ENCODE measurements at regions not wholly inside any gene's neighbourhood (a gene's known extent, or its start where the extent isn't known, plus 50 kb on each side); places are given as distances from the start of the nearest gene placed in this dataset.

- no peak for DNase-seq (ENCODE audit: insufficient read length, low spot score)
- TF ChIP-seq POLR2AphosphoS5 (IDR thresholded peaks at IDR 0.05; ENCODE audit: low read depth, low read length) (no peak), PAX5 (IDR thresholded peaks at IDR 0.05; ENCODE audit: insufficient read depth, low read length, severe bottlenecking) (no peak), POLR2A (IDR thresholded peaks at IDR 0.05; ENCODE audit: low read depth, low read length) (no peak), TAF1 (IDR thresholded peaks at IDR 0.05; ENCODE audit: low read depth, low read length) (no peak), SPI1 (IDR thresholded peaks at IDR 0.05; ENCODE audit: low read depth, low read length) (no peak), POU2F2 (IDR thresholded peaks at IDR 0.05; ENCODE audit: low read depth, low read length) (no peak)
- FAIRE-seq: no peak
These were observed 463.8 kb downstream of the BMP2 start for GRCh38 chr20:7231303-7231702.

GRCh38 chr20:7232796-7233195 is 465.3 kb downstream of the BMP2 start:
- no peak for FAIRE-seq
- no peak for DNase-seq (ENCODE audit: insufficient read length, low spot score)

GRCh38 chr20:7237251-7237650 is 469.8 kb downstream of the BMP2 start:
- no peak for TF ChIP-seq SPI1 (IDR thresholded peaks at IDR 0.05; ENCODE audit: low read depth, low read length)
- FAIRE-seq (no peak), DNase-seq (ENCODE audit: insufficient read length, low spot score) (no peak)

More at GRCh38 chr20:7232796-7233195, 465.3 kb downstream of the BMP2 start:
- TF ChIP-seq PAX5 (IDR thresholded peaks at IDR 0.05; ENCODE audit: insufficient read depth, low read length, severe bottlenecking) (no peak), TAF1 (IDR thresholded peaks at IDR 0.05; ENCODE audit: low read depth, low read length) (no peak), POLR2AphosphoS5 (IDR thresholded peaks at IDR 0.05; ENCODE audit: low read depth, low read length) (no peak), POU2F2 (IDR thresholded peaks at IDR 0.05; ENCODE audit: low read depth, low read length) (no peak), POLR2A (IDR thresholded peaks at IDR 0.05; ENCODE audit: low read depth, low read length) (no peak), SPI1 (IDR thresholded peaks at IDR 0.05; ENCODE audit: low read depth, low read length) (no peak)

- FAIRE-seq (no peak), DNase-seq (ENCODE audit: insufficient read length, low spot score) (no peak)
- TF ChIP-seq POU2F2 (IDR thresholded peaks at IDR 0.05; ENCODE audit: low read depth, low read length): no peak
- TF ChIP-seq TAF1 (IDR thresholded peaks at IDR 0.05; ENCODE audit: low read depth, low read length): no peak
- no peak for TF ChIP-seq SPI1 (IDR thresholded peaks at IDR 0.05; ENCODE audit: low read depth, low read length)
- no peak for TF ChIP-seq POLR2A (IDR thresholded peaks at IDR 0.05; ENCODE audit: low read depth, low read length)
- no peak for TF ChIP-seq POLR2AphosphoS5 (IDR thresholded peaks at IDR 0.05; ENCODE audit: low read depth, low read length)
- no peak for TF ChIP-seq PAX5 (IDR thresholded peaks at IDR 0.05; ENCODE audit: insufficient read depth, low read length, severe bottlenecking)
These were observed 473.0 kb downstream of the BMP2 start for GRCh38 chr20:7240490-7240889.

GRCh38 chr20:7248281-7249201 is 481.1 kb downstream of the BMP2 start:
- DNase-seq (ENCODE audit: insufficient read length, low spot score): no peak
- FAIRE-seq: no peak
- TF ChIP-seq POU2F2 (IDR thresholded peaks at IDR 0.05; ENCODE audit: low read depth, low read length): no peak
- TF ChIP-seq TAF1 (IDR thresholded peaks at IDR 0.05; ENCODE audit: low read depth, low read length): no peak
- TF ChIP-seq POLR2A (IDR thresholded peaks at IDR 0.05; ENCODE audit: low read depth, low read length): no peak
- TF ChIP-seq SPI1 (IDR thresholded peaks at IDR 0.05; ENCODE audit: low read depth, low read length): no peak
- TF ChIP-seq PAX5 (IDR thresholded peaks at IDR 0.05; ENCODE audit: insufficient read depth, low read length, severe bottlenecking): no peak
- TF ChIP-seq POLR2AphosphoS5 (IDR thresholded peaks at IDR 0.05; ENCODE audit: low read depth, low read length): no peak

- DNase-seq (ENCODE audit: insufficient read length, low spot score) (no peak), FAIRE-seq (no peak)
- TF ChIP-seq PAX5 (IDR thresholded peaks at IDR 0.05; ENCODE audit: insufficient read depth, low read length, severe bottlenecking) (no peak), POLR2A (IDR thresholded peaks at IDR 0.05; ENCODE audit: low read depth, low read length) (no peak), SPI1 (IDR thresholded peaks at IDR 0.05; ENCODE audit: low read depth, low read length) (no peak), POLR2AphosphoS5 (IDR thresholded peaks at IDR 0.05; ENCODE audit: low read depth, low read length) (no peak), TAF1 (IDR thresholded peaks at IDR 0.05; ENCODE audit: low read depth, low read length) (no peak), POU2F2 (IDR thresholded peaks at IDR 0.05; ENCODE audit: low read depth, low read length) (no peak)
These were observed 482.9 kb downstream of the BMP2 start for GRCh38 chr20:7250337-7250736.

- FAIRE-seq: no peak
- DNase-seq (ENCODE audit: insufficient read length, low spot score): no peak
- TF ChIP-seq POU2F2 (IDR thresholded peaks at IDR 0.05; ENCODE audit: low read depth, low read length) (no peak), SPI1 (IDR thresholded peaks at IDR 0.05; ENCODE audit: low read depth, low read length) (no peak), POLR2A (IDR thresholded peaks at IDR 0.05; ENCODE audit: low read depth, low read length) (no peak), PAX5 (IDR thresholded peaks at IDR 0.05; ENCODE audit: insufficient read depth, low read length, severe bottlenecking) (no peak), POLR2AphosphoS5 (IDR thresholded peaks at IDR 0.05; ENCODE audit: low read depth, low read length) (no peak), TAF1 (IDR thresholded peaks at IDR 0.05; ENCODE audit: low read depth, low read length) (no peak)
These were observed 489.6 kb downstream of the BMP2 start for GRCh38 chr20:7257099-7257498.

- FAIRE-seq (no peak), DNase-seq (ENCODE audit: insufficient read length, low spot score) (no peak)
- no peak for TF ChIP-seq POU2F2 (IDR thresholded peaks at IDR 0.05; ENCODE audit: low read depth, low read length)
- no peak for TF ChIP-seq TAF1 (IDR thresholded peaks at IDR 0.05; ENCODE audit: low read depth, low read length)
- TF ChIP-seq SPI1 (IDR thresholded peaks at IDR 0.05; ENCODE audit: low read depth, low read length): no peak
- no peak for TF ChIP-seq POLR2AphosphoS5 (IDR thresholded peaks at IDR 0.05; ENCODE audit: low read depth, low read length)
- TF ChIP-seq POLR2A (IDR thresholded peaks at IDR 0.05; ENCODE audit: low read depth, low read length): no peak
- TF ChIP-seq PAX5 (IDR thresholded peaks at IDR 0.05; ENCODE audit: insufficient read depth, low read length, severe bottlenecking): no peak
These were observed 490.4 kb downstream of the BMP2 start for GRCh38 chr20:7257692-7258466.

GRCh38 chr20:7262803-7263202 is 495.3 kb downstream of the BMP2 start:
- TF ChIP-seq TAF1 (IDR thresholded peaks at IDR 0.05; ENCODE audit: low read depth, low read length) (no peak), PAX5 (IDR thresholded peaks at IDR 0.05; ENCODE audit: insufficient read depth, low read length, severe bottlenecking) (no peak), POU2F2 (IDR thresholded peaks at IDR 0.05; ENCODE audit: low read depth, low read length) (no peak), POLR2AphosphoS5 (IDR thresholded peaks at IDR 0.05; ENCODE audit: low read depth, low read length) (no peak), SPI1 (IDR thresholded peaks at IDR 0.05; ENCODE audit: low read depth, low read length) (no peak), POLR2A (IDR thresholded peaks at IDR 0.05; ENCODE audit: low read depth, low read length) (no peak)
- DNase-seq (ENCODE audit: insufficient read length, low spot score): no peak
- no peak for FAIRE-seq

Data from GM12891 (cell line).